GM12878 (cell line): ENCODE measurements at regions not wholly inside any gene's neighbourhood (a gene's known extent, or its start where the extent isn't known, plus 50 kb on each side); places are given as distances from the start of the nearest gene placed in this dataset.

Source experiments
- ATF7 ChIP-seq: fragments of 450-650 bp; IDR thresholded peaks from 2 replicates; pipeline ENCODE4 v1.6.1; 2016; ENCODE audit warnings: low read depth, mild to moderate bottlenecking
- CHD1 ChIP-seq: IDR thresholded peaks from 2 replicates; pipeline ENCODE4 v1.6.1; 2012; ENCODE audit warnings: low read depth, low read length, improper control_type of control experiment
- GATAD2B ChIP-seq: fragments of 450-650 bp; conservative IDR thresholded peaks from 2 replicates; pipeline ENCODE4 v1.6.1; 2017; ENCODE audit warnings: low read depth, mild to moderate bottlenecking, moderate library complexity
- NFIC ChIP-seq: IDR thresholded peaks from 2 replicates; pipeline ENCODE4 v1.6.1; 2012; ENCODE audit warnings: low read depth, mild to moderate bottlenecking, inconsistent platforms, low read length, moderate library complexity
- SUZ12 ChIP-seq: fragments of 200-600 bp; sonication (generic); IDR thresholded peaks from one replicate; pipeline ENCODE4 v1.6.1; 2018; ENCODE audit warnings: antibody characterized with exemption, mild to moderate bottlenecking; ENCODE audit not compliant: unreplicated experiment
- ZZZ3 ChIP-seq: IDR thresholded peaks from 2 replicates; pipeline ENCODE4 v1.6.1; 2011; ENCODE audit warnings: low read depth; ENCODE audit not compliant: control insufficient read depth, insufficient read length
- TF ChIP-seq, protein P1 (sequence below): fragments of 450-650 bp; conservative IDR thresholded peaks from 2 replicates; pipeline ENCODE4 v1.6.1; 2017; ENCODE audit warnings: mild to moderate bottlenecking, moderate library complexity
- TF ChIP-seq, protein P2 (sequence below): fragments of 450-650 bp; IDR thresholded peaks from 2 replicates; pipeline ENCODE4 v1.6.1; 2018; ENCODE audit warnings: borderline replicate concordance, mild to moderate bottlenecking; ENCODE audit not compliant: partially characterized antibody
- TF ChIP-seq, protein P3 (sequence below): fragments of 450-650 bp; IDR thresholded peaks from 2 replicates; pipeline ENCODE4 v1.6.1; 2017; ENCODE audit warnings: antibody characterized with exemption, mild to moderate bottlenecking, moderate library complexity

DNA sequence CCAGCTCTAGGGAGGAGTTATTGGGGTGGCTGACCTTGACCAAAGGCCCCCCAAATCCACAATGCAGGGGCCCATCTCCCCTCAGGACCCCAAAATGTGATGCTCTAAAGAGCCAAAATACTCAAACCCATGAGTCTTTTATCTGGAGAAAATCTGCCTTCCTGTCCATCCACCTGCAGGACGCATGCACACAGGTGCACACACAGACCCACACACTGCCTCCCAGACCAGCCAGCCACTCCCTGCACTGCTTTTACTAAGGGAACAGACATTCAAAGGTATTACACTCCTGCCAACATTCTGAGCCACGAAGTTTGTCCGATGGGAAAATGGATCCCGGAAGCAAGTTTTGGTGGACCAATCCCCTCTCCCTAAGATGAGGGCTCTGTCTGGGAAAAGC lies 76.1 kb upstream of the CDH5 start (continued):
- TF ChIP-seq ATF7 (no peak), ZZZ3 (no peak), NFIC (no peak), GATAD2B (no peak), CHD1 (no peak), SUZ12 (no peak)
- TF ChIP-seq, protein P1, sequence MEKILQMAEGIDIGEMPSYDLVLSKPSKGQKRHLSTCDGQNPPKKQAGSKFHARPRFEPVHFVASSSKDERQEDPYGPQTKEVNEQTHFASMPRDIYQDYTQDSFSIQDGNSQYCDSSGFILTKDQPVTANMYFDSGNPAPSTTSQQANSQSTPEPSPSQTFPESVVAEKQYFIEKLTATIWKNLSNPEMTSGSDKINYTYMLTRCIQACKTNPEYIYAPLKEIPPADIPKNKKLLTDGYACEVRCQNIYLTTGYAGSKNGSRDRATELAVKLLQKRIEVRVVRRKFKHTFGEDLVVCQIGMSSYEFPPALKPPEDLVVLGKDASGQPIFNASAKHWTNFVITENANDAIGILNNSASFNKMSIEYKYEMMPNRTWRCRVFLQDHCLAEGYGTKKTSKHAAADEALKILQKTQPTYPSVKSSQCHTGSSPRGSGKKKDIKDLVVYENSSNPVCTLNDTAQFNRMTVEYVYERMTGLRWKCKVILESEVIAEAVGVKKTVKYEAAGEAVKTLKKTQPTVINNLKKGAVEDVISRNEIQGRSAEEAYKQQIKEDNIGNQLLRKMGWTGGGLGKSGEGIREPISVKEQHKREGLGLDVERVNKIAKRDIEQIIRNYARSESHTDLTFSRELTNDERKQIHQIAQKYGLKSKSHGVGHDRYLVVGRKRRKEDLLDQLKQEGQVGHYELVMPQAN: no peak
- TF ChIP-seq, protein P2, sequence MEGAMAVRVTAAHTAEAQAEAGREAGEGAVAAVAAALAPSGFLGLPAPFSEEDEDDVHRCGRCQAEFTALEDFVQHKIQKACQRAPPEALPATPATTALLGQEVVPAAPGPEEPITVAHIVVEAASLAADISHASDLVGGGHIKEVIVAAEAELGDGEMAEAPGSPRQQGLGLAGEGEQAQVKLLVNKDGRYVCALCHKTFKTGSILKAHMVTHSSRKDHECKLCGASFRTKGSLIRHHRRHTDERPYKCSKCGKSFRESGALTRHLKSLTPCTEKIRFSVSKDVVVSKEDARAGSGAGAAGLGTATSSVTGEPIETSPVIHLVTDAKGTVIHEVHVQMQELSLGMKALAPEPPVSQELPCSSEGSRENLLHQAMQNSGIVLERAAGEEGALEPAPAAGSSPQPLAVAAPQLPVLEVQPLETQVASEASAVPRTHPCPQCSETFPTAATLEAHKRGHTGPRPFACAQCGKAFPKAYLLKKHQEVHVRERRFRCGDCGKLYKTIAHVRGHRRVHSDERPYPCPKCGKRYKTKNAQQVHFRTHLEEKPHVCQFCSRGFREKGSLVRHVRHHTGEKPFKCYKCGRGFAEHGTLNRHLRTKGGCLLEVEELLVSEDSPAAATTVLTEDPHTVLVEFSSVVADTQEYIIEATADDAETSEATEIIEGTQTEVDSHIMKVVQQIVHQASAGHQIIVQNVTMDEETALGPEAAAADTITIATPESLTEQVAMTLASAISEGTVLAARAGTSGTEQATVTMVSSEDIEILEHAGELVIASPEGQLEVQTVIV: no peak
- TF ChIP-seq, protein P3, sequence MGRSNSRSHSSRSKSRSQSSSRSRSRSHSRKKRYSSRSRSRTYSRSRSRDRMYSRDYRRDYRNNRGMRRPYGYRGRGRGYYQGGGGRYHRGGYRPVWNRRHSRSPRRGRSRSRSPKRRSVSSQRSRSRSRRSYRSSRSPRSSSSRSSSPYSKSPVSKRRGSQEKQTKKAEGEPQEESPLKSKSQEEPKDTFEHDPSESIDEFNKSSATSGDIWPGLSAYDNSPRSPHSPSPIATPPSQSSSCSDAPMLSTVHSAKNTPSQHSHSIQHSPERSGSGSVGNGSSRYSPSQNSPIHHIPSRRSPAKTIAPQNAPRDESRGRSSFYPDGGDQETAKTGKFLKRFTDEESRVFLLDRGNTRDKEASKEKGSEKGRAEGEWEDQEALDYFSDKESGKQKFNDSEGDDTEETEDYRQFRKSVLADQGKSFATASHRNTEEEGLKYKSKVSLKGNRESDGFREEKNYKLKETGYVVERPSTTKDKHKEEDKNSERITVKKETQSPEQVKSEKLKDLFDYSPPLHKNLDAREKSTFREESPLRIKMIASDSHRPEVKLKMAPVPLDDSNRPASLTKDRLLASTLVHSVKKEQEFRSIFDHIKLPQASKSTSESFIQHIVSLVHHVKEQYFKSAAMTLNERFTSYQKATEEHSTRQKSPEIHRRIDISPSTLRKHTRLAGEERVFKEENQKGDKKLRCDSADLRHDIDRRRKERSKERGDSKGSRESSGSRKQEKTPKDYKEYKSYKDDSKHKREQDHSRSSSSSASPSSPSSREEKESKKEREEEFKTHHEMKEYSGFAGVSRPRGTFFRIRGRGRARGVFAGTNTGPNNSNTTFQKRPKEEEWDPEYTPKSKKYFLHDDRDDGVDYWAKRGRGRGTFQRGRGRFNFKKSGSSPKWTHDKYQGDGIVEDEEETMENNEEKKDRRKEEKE: no peak
